Esophagus squamous epithelium (tissue), 4 donors: ENCODE measurements at regions not wholly inside any gene's neighbourhood (a gene's known extent, or its start where the extent isn't known, plus 50 kb on each side); places are given as distances from the start of the nearest gene placed in this dataset.

Experiments used
- CTCF ChIP-seq, 6 experiments: fragments of 450-650 bp in 4 of 6; fragments of 200-600 bp in 2 of 6; sonication (generic) in 2 of 6; IDR thresholded peaks; one replicate each; pipeline ENCODE4 v1.5.1; 2016 to 2019; ENCODE audit warnings: antibody characterized with exemption in 6 of 6, mild to moderate bottlenecking in 4 of 6, moderate library complexity in 4 of 6
- POLR2A ChIP-seq, 4 donors: fragments of 450-650 bp; IDR thresholded peaks; one replicate each; pipeline ENCODE4 v1.6.1; 2017; ENCODE audit warnings: antibody characterized with exemption in 4 of 4, mild to moderate bottlenecking in 4 of 4, moderate library complexity in 3 of 4

- TF ChIP-seq CTCF (IDR thresholded peaks at IDR 0.05) = no peak
- no peak for TF ChIP-seq POLR2A (IDR thresholded peaks at IDR 0.05)
Measured at GRCh38 chr5:121105921-121106320, 641.8 kb downstream of the PRR16 start.
